ENCODE measurements at regions not wholly inside any gene's neighbourhood (a gene's known extent, or its start where the extent isn't known, plus 50 kb on each side); places are given as distances from the start of the nearest gene placed in this dataset.

DNA sequence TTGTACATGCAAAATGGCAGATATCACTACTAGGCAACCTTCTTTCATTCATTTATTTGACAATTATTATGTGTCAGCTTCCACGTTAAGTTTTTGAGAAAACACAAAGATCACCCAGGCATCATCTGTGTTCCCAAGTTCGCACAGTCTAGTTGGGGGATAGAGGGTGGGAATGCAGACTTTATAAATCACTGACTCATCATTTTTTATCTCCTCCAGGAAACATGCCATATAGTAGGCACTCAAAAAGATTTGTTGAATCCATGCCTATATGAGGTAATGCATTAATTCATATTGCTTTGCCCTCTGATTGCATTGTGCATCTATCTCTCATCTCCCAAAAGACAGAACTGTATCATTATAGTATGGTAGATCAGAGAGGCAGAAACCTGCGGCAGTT, 196.8 kb upstream of the TOX3 start:
- CTCF ChIA-PET = no interaction called here
- DNase-seq (ENCODE audit: low spot score) (no peak), ATAC-seq (no peak)
- Mint-ChIP-seq H3K36me3 (peaks cover 10% of the 10 kb centered on the region), H3K27ac (no peak overlapping the region), H3K4me3 (no peak overlapping the region), H3K27me3 (ENCODE audit: low read depth) (no peaks in the 10 kb centered on the region), H3K4me1 (peaks cover 31% of the 10 kb centered on the region), H3K9me3 (peaks cover 15% of the 10 kb centered on the region)
- POLR2A ChIA-PET = no interaction called here
- TF ChIP-seq, protein P1, sequence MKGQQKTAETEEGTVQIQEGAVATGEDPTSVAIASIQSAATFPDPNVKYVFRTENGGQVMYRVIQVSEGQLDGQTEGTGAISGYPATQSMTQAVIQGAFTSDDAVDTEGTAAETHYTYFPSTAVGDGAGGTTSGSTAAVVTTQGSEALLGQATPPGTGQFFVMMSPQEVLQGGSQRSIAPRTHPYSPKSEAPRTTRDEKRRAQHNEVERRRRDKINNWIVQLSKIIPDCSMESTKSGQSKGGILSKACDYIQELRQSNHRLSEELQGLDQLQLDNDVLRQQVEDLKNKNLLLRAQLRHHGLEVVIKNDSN (CRISPR knock-in tag; IDR thresholded peaks at IDR 0.05) = no peak
- TF ChIP-seq SMAD3 (CRISPR knock-in tag; IDR thresholded peaks at IDR 0.05; ENCODE audit: borderline replicate concordance) (no peak), SOX15 (CRISPR knock-in tag; IDR thresholded peaks at IDR 0.05) (no peak), GRHL2 (CRISPR knock-in tag; IDR thresholded peaks at IDR 0.05; ENCODE audit: insufficient replicate concordance, severe bottlenecking) (no peak), ZNF416 (CRISPR knock-in tag; IDR thresholded peaks at IDR 0.05) (no peak), OVOL2 (CRISPR knock-in tag; IDR thresholded peaks at IDR 0.05; ENCODE audit: borderline replicate concordance) (no peak), FOXP1 (CRISPR knock-in tag; IDR thresholded peaks at IDR 0.05; ENCODE audit: borderline replicate concordance) (no peak), ZBTB21 (CRISPR knock-in tag; IDR thresholded peaks at IDR 0.05; ENCODE audit: borderline replicate concordance) (no peak), NR1H2 (CRISPR knock-in tag; IDR thresholded peaks at IDR 0.05) (no peak), KAT7 (CRISPR knock-in tag; IDR thresholded peaks at IDR 0.05; ENCODE audit: borderline replicate concordance) (no peak), ESRRA (CRISPR knock-in tag; IDR thresholded peaks at IDR 0.05; ENCODE audit: borderline replicate concordance) (no peak), ZNF317 (CRISPR knock-in tag; IDR thresholded peaks at IDR 0.05; ENCODE audit: borderline replicate concordance, low read depth) (no peak), CREM (CRISPR knock-in tag; IDR thresholded peaks at IDR 0.05) (no peak)
- TF ChIP-seq, protein P2, sequence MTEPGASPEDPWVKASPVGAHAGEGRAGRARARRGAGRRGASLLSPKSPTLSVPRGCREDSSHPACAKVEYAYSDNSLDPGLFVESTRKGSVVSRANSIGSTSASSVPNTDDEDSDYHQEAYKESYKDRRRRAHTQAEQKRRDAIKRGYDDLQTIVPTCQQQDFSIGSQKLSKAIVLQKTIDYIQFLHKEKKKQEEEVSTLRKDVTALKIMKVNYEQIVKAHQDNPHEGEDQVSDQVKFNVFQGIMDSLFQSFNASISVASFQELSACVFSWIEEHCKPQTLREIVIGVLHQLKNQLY (CRISPR knock-in tag; IDR thresholded peaks at IDR 0.05) = no peak
- TF ChIP-seq, protein P3, sequence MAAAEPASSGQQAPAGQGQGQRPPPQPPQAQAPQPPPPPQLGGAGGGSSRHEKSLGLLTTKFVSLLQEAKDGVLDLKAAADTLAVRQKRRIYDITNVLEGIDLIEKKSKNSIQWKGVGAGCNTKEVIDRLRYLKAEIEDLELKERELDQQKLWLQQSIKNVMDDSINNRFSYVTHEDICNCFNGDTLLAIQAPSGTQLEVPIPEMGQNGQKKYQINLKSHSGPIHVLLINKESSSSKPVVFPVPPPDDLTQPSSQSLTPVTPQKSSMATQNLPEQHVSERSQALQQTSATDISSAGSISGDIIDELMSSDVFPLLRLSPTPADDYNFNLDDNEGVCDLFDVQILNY (CRISPR knock-in tag; IDR thresholded peaks at IDR 0.05) = no peak
- TF ChIP-seq, protein P4, sequence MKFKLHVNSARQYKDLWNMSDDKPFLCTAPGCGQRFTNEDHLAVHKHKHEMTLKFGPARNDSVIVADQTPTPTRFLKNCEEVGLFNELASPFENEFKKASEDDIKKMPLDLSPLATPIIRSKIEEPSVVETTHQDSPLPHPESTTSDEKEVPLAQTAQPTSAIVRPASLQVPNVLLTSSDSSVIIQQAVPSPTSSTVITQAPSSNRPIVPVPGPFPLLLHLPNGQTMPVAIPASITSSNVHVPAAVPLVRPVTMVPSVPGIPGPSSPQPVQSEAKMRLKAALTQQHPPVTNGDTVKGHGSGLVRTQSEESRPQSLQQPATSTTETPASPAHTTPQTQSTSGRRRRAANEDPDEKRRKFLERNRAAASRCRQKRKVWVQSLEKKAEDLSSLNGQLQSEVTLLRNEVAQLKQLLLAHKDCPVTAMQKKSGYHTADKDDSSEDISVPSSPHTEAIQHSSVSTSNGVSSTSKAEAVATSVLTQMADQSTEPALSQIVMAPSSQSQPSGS (CRISPR knock-in tag; IDR thresholded peaks at IDR 0.05; ENCODE audit: borderline replicate concordance, low read depth) = no peak
- TF ChIP-seq, protein P5, sequence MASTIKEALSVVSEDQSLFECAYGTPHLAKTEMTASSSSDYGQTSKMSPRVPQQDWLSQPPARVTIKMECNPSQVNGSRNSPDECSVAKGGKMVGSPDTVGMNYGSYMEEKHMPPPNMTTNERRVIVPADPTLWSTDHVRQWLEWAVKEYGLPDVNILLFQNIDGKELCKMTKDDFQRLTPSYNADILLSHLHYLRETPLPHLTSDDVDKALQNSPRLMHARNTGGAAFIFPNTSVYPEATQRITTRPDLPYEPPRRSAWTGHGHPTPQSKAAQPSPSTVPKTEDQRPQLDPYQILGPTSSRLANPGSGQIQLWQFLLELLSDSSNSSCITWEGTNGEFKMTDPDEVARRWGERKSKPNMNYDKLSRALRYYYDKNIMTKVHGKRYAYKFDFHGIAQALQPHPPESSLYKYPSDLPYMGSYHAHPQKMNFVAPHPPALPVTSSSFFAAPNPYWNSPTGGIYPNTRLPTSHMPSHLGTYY (CRISPR knock-in tag; IDR thresholded peaks at IDR 0.05) = no peak

DNA sequence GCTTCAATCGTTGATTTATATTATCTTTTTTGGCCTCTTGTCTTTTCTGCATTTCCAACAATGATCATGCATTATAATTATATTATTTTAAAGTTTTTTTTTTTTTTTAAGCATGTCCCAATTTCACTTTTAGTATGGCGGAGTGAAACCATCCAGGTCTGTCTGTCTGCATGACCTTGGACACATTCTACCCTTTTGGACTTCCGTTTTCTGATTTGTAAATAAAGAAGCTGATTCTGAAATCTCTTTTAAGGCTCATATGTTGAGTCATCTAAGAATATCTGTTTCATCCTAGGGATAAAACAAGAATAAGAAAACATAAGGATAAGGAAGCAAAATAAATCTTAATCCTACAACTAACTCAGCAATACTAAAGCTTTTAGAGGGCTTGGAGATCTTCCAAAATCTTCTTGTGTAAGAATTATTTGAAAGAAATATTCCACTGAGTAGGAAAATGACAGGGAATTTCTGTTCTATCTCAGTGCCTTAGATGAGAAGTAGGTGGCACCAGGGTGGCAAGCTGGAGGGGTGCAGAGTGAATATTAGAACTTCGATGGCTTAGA, 195.7 kb upstream of the TOX3 start:
- no peaks in the 10 kb centered on the region for H3K27me3 Mint-ChIP-seq (ENCODE audit: low read depth)
- peaks cover 19% of the 10 kb centered on the region for H3K9me3 Mint-ChIP-seq
- ChIA-PET POLR2A (no interaction called here), CTCF (interaction anchor here (0.5 kb wide), 1 partner anchor 194 kb away, joined by 3 read pairs; no protein-coding TSS in a partner anchor)
- H3K27ac Mint-ChIP-seq = no peak overlapping the region
- ATAC-seq (no peak), DNase-seq (ENCODE audit: low spot score) (no peak)
- no peak overlapping the region for H3K4me3 Mint-ChIP-seq
- peaks cover 31% of the 10 kb centered on the region for H3K4me1 Mint-ChIP-seq
- peaks cover 14% of the 10 kb centered on the region for H3K36me3 Mint-ChIP-seq
- TF ChIP-seq ZNF121 (CRISPR knock-in tag; IDR thresholded peaks at IDR 0.05) = no peak
- TF ChIP-seq, protein P4 (CRISPR knock-in tag; IDR thresholded peaks at IDR 0.05; ENCODE audit: borderline replicate concordance, low read depth) = no peak
- TF ChIP-seq, protein P6, sequence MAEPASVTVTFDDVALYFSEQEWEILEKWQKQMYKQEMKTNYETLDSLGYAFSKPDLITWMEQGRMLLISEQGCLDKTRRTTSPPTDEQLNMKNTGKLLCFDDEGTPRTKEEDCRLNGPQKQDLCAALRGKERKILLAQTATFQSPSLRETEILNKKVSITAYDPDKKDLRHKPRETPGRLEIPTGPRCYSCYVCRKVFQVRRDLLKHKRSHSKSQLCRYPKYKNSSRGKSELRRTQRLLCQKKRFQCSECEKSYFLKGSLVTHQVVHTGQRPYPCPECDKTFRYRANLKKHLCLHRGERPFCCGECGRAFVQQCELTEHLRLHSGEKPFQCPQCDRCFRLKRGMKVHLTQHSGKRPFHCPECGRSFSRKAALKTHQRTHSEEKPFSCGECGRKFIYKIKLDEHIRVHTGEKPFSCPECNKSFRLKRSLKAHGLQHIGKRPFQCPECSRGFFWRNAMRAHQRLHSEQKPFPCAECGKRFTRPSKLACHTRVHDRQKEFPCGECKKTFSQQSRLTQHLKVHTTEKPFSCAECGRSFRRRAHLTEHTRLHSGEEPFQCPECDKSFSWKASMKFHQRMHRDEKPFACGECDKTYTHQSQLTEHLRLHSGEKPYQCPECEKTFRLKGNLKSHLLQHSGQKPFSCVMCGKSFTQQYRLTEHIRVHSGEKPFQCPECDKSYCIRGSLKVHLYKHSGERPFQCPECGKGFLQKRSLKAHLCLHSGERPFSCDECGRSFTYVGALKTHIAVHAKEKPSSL (CRISPR knock-in tag; conservative IDR thresholded peaks at IDR 0.05) = no peak
- no peak for TF ChIP-seq FOXK1 (CRISPR knock-in tag; IDR thresholded peaks at IDR 0.05)
- no peak for TF ChIP-seq ZNF232 (CRISPR knock-in tag; IDR thresholded peaks at IDR 0.05)
- TF ChIP-seq, protein P7, sequence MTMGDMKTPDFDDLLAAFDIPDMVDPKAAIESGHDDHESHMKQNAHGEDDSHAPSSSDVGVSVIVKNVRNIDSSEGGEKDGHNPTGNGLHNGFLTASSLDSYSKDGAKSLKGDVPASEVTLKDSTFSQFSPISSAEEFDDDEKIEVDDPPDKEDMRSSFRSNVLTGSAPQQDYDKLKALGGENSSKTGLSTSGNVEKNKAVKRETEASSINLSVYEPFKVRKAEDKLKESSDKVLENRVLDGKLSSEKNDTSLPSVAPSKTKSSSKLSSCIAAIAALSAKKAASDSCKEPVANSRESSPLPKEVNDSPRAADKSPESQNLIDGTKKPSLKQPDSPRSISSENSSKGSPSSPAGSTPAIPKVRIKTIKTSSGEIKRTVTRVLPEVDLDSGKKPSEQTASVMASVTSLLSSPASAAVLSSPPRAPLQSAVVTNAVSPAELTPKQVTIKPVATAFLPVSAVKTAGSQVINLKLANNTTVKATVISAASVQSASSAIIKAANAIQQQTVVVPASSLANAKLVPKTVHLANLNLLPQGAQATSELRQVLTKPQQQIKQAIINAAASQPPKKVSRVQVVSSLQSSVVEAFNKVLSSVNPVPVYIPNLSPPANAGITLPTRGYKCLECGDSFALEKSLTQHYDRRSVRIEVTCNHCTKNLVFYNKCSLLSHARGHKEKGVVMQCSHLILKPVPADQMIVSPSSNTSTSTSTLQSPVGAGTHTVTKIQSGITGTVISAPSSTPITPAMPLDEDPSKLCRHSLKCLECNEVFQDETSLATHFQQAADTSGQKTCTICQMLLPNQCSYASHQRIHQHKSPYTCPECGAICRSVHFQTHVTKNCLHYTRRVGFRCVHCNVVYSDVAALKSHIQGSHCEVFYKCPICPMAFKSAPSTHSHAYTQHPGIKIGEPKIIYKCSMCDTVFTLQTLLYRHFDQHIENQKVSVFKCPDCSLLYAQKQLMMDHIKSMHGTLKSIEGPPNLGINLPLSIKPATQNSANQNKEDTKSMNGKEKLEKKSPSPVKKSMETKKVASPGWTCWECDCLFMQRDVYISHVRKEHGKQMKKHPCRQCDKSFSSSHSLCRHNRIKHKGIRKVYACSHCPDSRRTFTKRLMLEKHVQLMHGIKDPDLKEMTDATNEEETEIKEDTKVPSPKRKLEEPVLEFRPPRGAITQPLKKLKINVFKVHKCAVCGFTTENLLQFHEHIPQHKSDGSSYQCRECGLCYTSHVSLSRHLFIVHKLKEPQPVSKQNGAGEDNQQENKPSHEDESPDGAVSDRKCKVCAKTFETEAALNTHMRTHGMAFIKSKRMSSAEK (CRISPR knock-in tag; IDR thresholded peaks at IDR 0.05; ENCODE audit: borderline replicate concordance) = no peak

Measured in WTC11 (cell line).